Head of caudate nucleus (tissue), 42 donors: ENCODE measurements at regions not wholly inside any gene's neighbourhood (a gene's known extent, or its start where the extent isn't known, plus 50 kb on each side); places are given as distances from the start of the nearest gene placed in this dataset.

Experiments used
- DNase-seq, 42 donors: peaks; one replicate each; pipeline versions ENCODE4 v3.0.0 to v3.0.0-alpha.2; 2020 to 2021; ENCODE audit warnings: mixed read lengths in 7 of 42
- intact Hi-C: fragments of 100-400 bp; cut with DNase I; formaldehyde crosslinking; loops from one replicate; pipeline ENCODE4 v1.15.0; 2022

DNA sequence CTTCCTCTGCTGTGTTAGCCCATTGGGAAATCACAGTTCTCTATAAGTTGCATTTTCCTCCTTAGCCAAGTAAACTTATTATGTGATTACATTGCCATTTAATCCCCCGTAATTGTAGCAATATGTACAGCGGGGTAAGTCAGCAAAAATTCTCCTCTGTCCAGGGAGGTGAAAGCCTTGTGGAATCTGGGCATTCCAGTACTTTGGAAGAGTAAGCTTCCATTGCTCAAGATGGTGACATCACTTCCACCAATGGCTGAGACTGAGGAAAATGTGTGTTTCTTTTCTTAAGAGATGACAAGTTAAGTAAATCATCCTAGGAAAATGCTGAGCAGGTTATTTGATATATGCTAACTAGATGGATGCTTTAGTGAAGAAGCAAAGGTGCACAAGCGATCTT lies 436.7 kb downstream of the CETN3 start:
- intact Hi-C loops: no loop called here
- no peak for DNase-seq

- intact Hi-C loops: no loop called here
Measured at GRCh38 chr5:89968958-89969381, 440.6 kb downstream of the CETN3 start.

GRCh38 chr5:89967771-89968444 lies 441.6 kb downstream of the CETN3 start:
- DNase-seq: no peak
- intact Hi-C loops: no loop called here

More at GRCh38 chr5:89968958-89969381, 440.6 kb downstream of the CETN3 start:
- DNase-seq: no peak

- intact Hi-C loops: no loop called here
- no peak for DNase-seq
Measured at GRCh38 chr5:89956838-89957237, 452.7 kb downstream of the CETN3 start.

DNA sequence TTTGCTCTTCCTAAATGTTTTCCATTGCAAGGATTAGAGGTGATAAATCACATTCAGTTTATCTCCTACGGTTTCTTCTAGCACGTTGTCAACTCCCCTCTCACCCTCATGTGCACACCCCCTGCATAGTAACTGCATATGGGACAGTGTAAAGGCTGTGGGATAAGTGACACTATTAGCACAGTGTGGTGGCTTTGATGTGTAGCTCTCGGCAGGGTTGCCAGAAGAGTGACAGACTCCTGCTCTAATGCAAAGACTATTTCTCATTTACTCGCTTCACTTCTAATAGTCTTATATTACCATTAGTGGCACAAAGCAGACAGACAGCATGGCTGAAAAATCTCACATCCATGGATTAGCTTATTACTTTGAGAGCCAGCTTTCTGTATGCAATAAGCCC lies 454.6 kb downstream of the CETN3 start:
- intact Hi-C loops: no loop called here
- no peak for DNase-seq

- intact Hi-C loops: no loop called here
- DNase-seq: no peak
Measured at GRCh38 chr5:89951876-89952275, 457.7 kb downstream of the CETN3 start.

- intact Hi-C loops: no loop called here
Measured at GRCh38 chr5:89950234-89950633, 459.3 kb downstream of the CETN3 start.

DNA sequence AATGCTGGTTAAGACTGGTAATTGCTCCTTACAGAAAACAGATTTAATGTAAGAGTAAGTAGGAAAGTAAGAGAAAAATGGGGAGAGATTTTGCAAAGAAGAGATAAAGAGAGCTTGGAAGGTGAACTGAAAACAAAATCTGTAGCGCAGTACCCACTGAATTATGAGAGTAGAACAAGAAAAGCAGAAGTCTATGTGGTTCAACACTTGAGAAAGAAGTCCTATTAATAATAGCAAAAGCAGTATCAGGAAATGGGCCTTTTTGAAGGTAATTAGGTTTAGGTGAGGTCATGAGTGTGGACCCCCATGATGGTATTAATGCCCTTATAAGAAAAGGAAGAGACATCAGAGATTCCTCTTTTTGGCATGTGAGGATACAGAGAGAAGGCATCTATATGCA lies 460.6 kb downstream of the CETN3 start:
- intact Hi-C loops: no loop called here
- DNase-seq: no peak

More at GRCh38 chr5:89950234-89950633, 459.3 kb downstream of the CETN3 start:
- no peak for DNase-seq

DNA sequence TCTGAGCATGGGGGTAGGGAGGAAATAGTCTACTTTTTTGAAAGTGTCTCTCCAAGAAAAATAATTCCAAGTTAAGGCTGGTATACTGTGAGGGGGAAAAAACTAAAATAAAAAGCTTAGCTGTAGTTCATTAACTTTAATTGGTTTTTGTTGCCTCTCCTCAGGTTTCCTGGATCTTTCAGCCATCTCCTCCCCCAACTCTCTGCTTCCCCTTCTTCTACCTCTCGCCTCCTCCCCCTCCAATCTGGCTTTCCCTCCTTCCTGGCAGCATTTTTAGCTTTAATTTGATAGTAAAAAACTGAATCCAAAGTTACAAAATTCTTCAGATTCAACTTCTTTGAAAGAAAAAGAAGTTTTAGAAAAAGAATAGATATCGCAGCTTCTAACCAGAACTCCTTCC lies 462.6 kb downstream of the CETN3 start:
- intact Hi-C loops: no loop called here
- DNase-seq: no peak

- intact Hi-C loops: no loop called here
Measured at GRCh38 chr5:89946508-89946907, 463.0 kb downstream of the CETN3 start.

GRCh38 chr5:89942171-89942570 lies 467.4 kb downstream of the CETN3 start:
- no peak for DNase-seq
- intact Hi-C loops: no loop called here

More at GRCh38 chr5:89946508-89946907, 463.0 kb downstream of the CETN3 start:
- no peak for DNase-seq

- intact Hi-C loops: no loop called here
- no peak for DNase-seq
Measured at GRCh38 chr5:89936576-89936975, 473.0 kb downstream of the CETN3 start.

DNA sequence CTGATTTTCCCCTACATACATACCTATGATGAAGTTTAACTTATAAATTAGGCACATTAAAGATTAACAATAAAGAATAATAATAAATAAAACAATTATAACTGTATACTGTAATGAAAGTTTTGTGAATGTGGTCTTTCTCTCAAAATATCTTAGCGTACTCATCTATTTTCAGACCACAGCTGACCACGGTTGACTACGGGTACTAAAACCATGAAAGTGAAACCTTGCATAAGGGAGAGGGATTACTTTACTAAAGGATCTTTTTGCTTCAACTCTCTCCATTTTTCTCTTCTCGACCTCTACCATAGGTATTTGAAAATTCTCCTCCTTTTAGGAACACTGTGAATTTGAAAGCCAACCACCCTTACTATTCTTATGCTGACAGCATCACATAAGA lies 475.5 kb downstream of the CETN3 start:
- intact Hi-C loops: no loop called here
- no peak for DNase-seq

DNA sequence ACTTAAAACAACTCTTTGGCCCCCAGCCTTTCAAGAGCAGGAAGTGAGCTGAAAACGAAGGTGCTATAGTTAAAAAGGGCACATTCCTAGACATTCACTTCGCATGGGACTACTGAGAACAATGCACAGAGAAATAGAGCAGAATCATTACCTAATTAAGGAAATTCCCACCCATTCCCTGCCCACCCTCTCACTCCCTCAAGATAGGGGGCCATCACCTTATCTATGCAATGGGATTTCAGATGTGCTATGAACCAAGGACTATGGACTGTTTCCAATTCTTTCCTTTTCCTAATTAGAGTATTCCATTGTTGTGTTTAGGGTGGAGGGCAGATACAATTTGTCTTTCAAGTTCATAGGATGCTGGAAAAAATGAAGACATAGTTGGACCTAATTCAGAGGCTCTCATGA lies 476.8 kb downstream of the CETN3 start:
- intact Hi-C loops: no loop called here
- DNase-seq: no peak

- intact Hi-C loops: no loop called here
- no peak for DNase-seq
Measured at GRCh38 chr5:89930591-89931392, 478.8 kb downstream of the CETN3 start.

- no peak for DNase-seq
- intact Hi-C loops: no loop called here
Measured at GRCh38 chr5:89929834-89930233, 479.7 kb downstream of the CETN3 start.

GRCh38 chr5:89929173-89929572 lies 480.4 kb downstream of the CETN3 start:
- intact Hi-C loops: no loop called here
- DNase-seq: no peak

- no peak for DNase-seq
- intact Hi-C loops: no loop called here
Measured at GRCh38 chr5:89922161-89922560, 487.4 kb downstream of the CETN3 start.

DNA sequence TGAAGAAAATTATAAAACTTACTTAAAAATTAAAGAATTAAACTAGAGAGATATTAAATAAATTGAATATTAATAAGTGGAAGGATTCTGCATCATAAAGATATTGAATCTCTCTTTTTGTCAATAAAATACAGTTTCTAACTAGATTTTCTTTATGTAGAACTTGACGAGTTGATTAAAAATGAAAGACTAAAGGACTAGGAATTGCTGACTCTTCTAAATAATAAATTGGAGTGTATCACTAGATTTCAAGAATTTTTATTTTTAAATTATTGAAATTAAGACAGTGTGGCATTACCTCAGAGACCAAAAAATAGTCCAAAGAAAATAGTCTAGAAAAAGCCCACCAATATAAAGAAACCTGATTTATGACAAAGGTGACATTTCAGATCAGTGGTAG lies 492.4 kb downstream of the CETN3 start:
- no peak for DNase-seq
- intact Hi-C loops: no loop called here

DNA sequence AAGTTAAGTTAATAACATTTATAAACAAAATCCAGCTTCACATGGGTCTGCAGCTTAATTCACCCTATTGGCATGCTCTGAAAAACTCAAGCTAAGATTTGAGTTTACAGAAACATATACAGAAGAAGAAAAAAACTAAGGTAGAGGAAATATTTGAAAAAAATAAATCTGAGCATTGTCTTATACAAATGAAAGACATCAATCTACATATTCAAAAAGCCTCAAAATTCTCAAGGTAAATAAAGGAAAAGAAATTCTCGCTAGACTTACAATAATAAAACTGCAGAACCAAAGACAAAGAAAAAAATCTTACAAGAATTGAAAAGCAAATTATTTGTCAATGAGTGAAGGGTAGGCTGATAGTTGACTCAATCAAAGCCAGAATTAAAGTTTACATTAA lies 493.4 kb downstream of the CETN3 start:
- intact Hi-C loops: no loop called here
- no peak for DNase-seq

DNA sequence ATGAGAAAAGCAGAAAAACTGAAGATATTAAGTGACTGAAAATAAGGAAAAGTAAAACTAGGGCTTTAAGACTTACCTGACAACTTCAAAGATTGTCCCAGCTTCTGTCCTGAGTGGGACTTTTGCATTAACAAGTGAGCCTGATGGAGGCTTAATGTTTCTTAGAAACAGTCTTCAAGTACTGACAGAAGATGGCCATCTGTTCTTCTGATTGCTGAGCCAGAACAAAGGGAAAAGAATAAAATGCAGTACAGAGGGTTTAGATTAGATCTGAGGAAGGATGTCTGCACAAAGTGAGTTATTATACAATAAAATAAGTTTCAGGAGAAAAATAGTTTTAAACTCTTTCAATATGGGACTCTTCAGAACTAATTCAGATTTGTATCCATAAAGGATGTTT lies 500.7 kb downstream of the CETN3 start:
- no peak for DNase-seq
- intact Hi-C loops: no loop called here
